ENCODE measurements at regions not wholly inside any gene's neighbourhood (a gene's known extent, or its start where the extent isn't known, plus 50 kb on each side); places are given as distances from the start of the nearest gene placed in this dataset.

DNA sequence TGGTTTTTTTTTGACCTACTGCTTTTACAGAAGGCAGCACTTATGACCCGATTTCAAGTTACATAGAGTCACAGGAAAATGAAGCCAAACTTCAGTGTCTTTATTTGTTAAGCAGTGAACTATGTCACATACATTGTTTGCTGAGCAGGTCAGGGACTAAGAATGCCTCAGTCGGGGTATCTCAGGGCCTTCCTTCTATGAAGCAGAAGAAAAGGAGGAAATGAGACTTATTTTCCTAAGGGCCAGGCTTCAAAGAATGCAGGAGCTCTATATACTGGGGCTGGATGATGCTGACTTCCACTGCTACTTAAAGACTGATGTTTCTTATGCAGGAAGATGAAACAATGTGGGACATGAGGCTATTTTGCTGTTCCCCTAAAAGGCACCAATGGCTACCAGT lies 558.4 kb upstream of the IGFBP7 start:
- H3K9ac ChIP-seq (replicated peaks; ENCODE audit: extremely low read depth, insufficient read depth, low read length) = no peak overlapping the region
- H3K4me3 ChIP-seq (replicated peaks in 1 of 3; ENCODE audit: insufficient read depth in 1 of 3, low read depth in 1 of 3, low read length in 3 of 3) = no peak overlapping the region
- CTCF ChIA-PET = no interaction called here
- H4K20me1 ChIP-seq (replicated peaks; ENCODE audit: control insufficient read depth, extremely low read depth, insufficient read depth, low read length) = no peaks in the 10 kb centered on the region
- intact Hi-C loops (cut with micrococcal nuclease) = no loop called here
- BruUV-seq (replicated peaks) = no TSS peak
- dilution Hi-C loops (cut with MboI; ENCODE audit: extremely low pct_ligation_motif_present, low sequenced_read_pairs) = no loop called here
- H3K9me1 ChIP-seq (replicated peaks; ENCODE audit: control insufficient read depth, extremely low read depth, insufficient read depth, low read length) = no peaks in the 10 kb centered on the region
- H3K27ac ChIP-seq (ENCODE audit: insufficient read depth, low read depth, low read length) = no peak overlapping the region
- TF ChIP-seq JUN (IDR thresholded peaks at IDR 0.05; ENCODE audit: borderline replicate concordance, insufficient read depth, insufficient read length, low read depth) (peak; percentile 62), MAX (IDR thresholded peaks at IDR 0.05; ENCODE audit: insufficient read depth, insufficient read length) (no peak), FOS (IDR thresholded peaks at IDR 0.05; ENCODE audit: borderline replicate concordance, insufficient read depth, low read length) (no peak), GATA2 (IDR thresholded peaks at IDR 0.05; ENCODE audit: insufficient read depth, insufficient read length, low read depth, low read length) (no peak), POLR2A (IDR thresholded peaks at IDR 0.05; ENCODE audit: low read depth, low read length) (no peak)
- H3K79me2 ChIP-seq (ENCODE audit: control insufficient read depth, insufficient read depth, low read length) = no peaks in the 10 kb centered on the region
- H3K27me3 ChIP-seq (ENCODE audit: control insufficient read depth in 2 of 2, insufficient read depth in 2 of 2, low read length in 2 of 2) = no peaks in the 10 kb centered on the region
- POLR2A ChIA-PET = no interaction called here
- no peaks in the 10 kb centered on the region for H3K9me3 ChIP-seq (replicated peaks; ENCODE audit: control insufficient read depth, insufficient read depth, low read length)
- no peak overlapping the region for H3K4me2 ChIP-seq (ENCODE audit: insufficient read depth, low read length)
- no peaks in the 10 kb centered on the region for H3K4me1 ChIP-seq (ENCODE audit: control insufficient read depth, extremely low read depth, insufficient read depth, low read length)
- DNase-seq (ENCODE audit: low read depth, low spot score) (peak; percentile 81), FAIRE-seq (no peak)
- no peaks in the 10 kb centered on the region for H3K36me3 ChIP-seq (ENCODE audit: control insufficient read depth in 2 of 2, extremely low read depth in 1 of 2, insufficient read depth in 2 of 2, low read length in 2 of 2)
- H2AFZ ChIP-seq (ENCODE audit: low read depth, low read length) = no peak overlapping the region

DNA sequence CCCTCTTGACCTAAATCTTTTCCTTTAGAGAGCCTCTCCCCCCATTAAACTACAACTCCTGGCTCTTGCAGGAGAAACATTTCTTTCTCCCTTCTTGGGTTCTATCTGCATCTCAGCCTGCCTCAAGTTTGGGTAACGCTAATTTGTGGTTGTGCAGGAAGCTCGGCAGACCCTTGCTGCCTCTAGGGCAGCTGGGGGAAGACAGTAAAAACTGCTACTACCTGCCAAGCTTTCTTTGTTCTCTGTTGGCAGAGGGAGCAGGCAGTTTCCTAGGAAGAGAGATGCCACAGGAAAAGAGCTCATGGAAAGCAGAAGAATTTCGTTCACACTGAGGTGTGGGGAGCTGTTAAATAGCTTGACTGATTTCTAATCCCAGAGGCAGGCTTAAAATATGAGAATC lies 555.6 kb upstream of the IGFBP7 start:
- no TSS peak for BruUV-seq (replicated peaks)
- TF ChIP-seq GATA2 (IDR thresholded peaks at IDR 0.05; ENCODE audit: insufficient read depth, insufficient read length, low read depth, low read length) = no peak
- no peak for TF ChIP-seq JUN (IDR thresholded peaks at IDR 0.05; ENCODE audit: borderline replicate concordance, insufficient read depth, insufficient read length, low read depth)
- no peak for TF ChIP-seq MAX (IDR thresholded peaks at IDR 0.05; ENCODE audit: insufficient read depth, insufficient read length)
- TF ChIP-seq POLR2AphosphoS5 (IDR thresholded peaks at IDR 0.05; ENCODE audit: insufficient read depth, low read depth, low read length) = no peak
- TF ChIP-seq CTCF (IDR thresholded peaks at IDR 0.05; ENCODE audit: extremely low read depth in 1 of 2, insufficient read depth in 1 of 2, low read depth in 1 of 2, low read length in 2 of 2) = no peak
- TF ChIP-seq MYC (IDR thresholded peaks at IDR 0.05; ENCODE audit: low read depth, low read length) = no peak
- no peak for TF ChIP-seq EZH2 (IDR thresholded peaks at IDR 0.05; ENCODE audit: borderline replicate concordance, low read depth, low read length, severe bottlenecking)
- no peak for TF ChIP-seq POLR2A (IDR thresholded peaks at IDR 0.05; ENCODE audit: low read depth, low read length)
- no peak for TF ChIP-seq FOS (IDR thresholded peaks at IDR 0.05; ENCODE audit: borderline replicate concordance, insufficient read depth, low read length)
- Histone ChIP-seq H3K4me2 (ENCODE audit: insufficient read depth, low read length) (no peak overlapping the region), H4K20me1 (replicated peaks; ENCODE audit: control insufficient read depth, extremely low read depth, insufficient read depth, low read length) (no peaks in the 10 kb centered on the region), H3K9ac (replicated peaks; ENCODE audit: extremely low read depth, insufficient read depth, low read length) (no peak overlapping the region), H3K27ac (ENCODE audit: insufficient read depth, low read depth, low read length) (no peak overlapping the region), H3K9me3 (replicated peaks; ENCODE audit: control insufficient read depth, insufficient read depth, low read length) (no peaks in the 10 kb centered on the region), H3K79me2 (ENCODE audit: control insufficient read depth, insufficient read depth, low read length) (no peaks in the 10 kb centered on the region), H3K36me3 (ENCODE audit: control insufficient read depth in 2 of 2, extremely low read depth in 1 of 2, insufficient read depth in 2 of 2, low read length in 2 of 2) (no peaks in the 10 kb centered on the region), H3K4me1 (ENCODE audit: control insufficient read depth, extremely low read depth, insufficient read depth, low read length) (no peaks in the 10 kb centered on the region), H3K27me3 (ENCODE audit: control insufficient read depth in 2 of 2, insufficient read depth in 2 of 2, low read length in 2 of 2) (no peaks in the 10 kb centered on the region), H3K9me1 (replicated peaks; ENCODE audit: control insufficient read depth, extremely low read depth, insufficient read depth, low read length) (no peaks in the 10 kb centered on the region), H2AFZ (ENCODE audit: low read depth, low read length) (no peak overlapping the region), H3K4me3 (replicated peaks in 1 of 3; ENCODE audit: insufficient read depth in 1 of 3, low read depth in 1 of 3, low read length in 3 of 3) (no peak overlapping the region)
- ChIA-PET POLR2A (no interaction called here), CTCF (no interaction called here)
- intact Hi-C loops (cut with micrococcal nuclease) = no loop called here
- no peak for DNase-seq (ENCODE audit: low read depth, low spot score)
- dilution Hi-C loops (cut with MboI; ENCODE audit: extremely low pct_ligation_motif_present, low sequenced_read_pairs) = no loop called here
- FAIRE-seq = no peak

Data from endothelial cell of umbilical vein (primary cell).